Upper lobe of left lung (tissue), 4 donors: ENCODE measurements at regions not wholly inside any gene's neighbourhood (a gene's known extent, or its start where the extent isn't known, plus 50 kb on each side); places are given as distances from the start of the nearest gene placed in this dataset.

Experiments
- POLR2A ChIP-seq, 4 donors: fragments of 450-650 bp; IDR thresholded peaks; one replicate each; pipeline ENCODE4 v1.5.1; 2016 to 2017; ENCODE audit warnings: antibody characterized with exemption in 4 of 4, mild to moderate bottlenecking in 2 of 4
- TF ChIP-seq, protein P1 (sequence below), 6 experiments: fragments of 450-650 bp in 4 of 6; fragments of 200-600 bp in 2 of 6; sonication (generic) in 2 of 6; IDR thresholded peaks; one replicate each; pipeline ENCODE4 v1.5.1; 2016 to 2019; ENCODE audit warnings: antibody characterized with exemption in 6 of 6

DNA sequence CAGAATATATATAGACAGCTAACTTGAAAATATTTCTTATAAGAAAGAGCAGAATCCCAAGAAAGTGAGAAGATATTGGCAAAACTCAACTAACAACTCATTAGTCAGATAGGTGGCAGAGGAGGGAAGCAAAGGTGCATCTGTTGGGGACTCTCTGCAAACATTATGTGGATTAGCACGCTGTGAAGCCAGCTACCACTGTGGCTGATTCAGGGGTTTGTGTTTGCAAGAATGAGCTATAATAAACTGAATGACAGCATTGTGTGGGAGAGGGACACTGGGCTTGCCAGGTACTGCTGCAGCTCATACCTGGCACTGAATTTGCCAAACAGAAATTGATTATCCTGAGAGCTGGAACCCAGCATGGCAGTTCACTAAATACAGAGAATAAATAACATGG is 170.3 kb upstream of the MINDY3 start:
- TF ChIP-seq, protein P1, sequence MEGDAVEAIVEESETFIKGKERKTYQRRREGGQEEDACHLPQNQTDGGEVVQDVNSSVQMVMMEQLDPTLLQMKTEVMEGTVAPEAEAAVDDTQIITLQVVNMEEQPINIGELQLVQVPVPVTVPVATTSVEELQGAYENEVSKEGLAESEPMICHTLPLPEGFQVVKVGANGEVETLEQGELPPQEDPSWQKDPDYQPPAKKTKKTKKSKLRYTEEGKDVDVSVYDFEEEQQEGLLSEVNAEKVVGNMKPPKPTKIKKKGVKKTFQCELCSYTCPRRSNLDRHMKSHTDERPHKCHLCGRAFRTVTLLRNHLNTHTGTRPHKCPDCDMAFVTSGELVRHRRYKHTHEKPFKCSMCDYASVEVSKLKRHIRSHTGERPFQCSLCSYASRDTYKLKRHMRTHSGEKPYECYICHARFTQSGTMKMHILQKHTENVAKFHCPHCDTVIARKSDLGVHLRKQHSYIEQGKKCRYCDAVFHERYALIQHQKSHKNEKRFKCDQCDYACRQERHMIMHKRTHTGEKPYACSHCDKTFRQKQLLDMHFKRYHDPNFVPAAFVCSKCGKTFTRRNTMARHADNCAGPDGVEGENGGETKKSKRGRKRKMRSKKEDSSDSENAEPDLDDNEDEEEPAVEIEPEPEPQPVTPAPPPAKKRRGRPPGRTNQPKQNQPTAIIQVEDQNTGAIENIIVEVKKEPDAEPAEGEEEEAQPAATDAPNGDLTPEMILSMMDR (IDR thresholded peaks at IDR 0.05) = no peak
- TF ChIP-seq POLR2A (IDR thresholded peaks at IDR 0.05) = no peak
